ENCODE measurements at regions not wholly inside any gene's neighbourhood (a gene's known extent, or its start where the extent isn't known, plus 50 kb on each side); places are given as distances from the start of the nearest gene placed in this dataset.

DNA sequence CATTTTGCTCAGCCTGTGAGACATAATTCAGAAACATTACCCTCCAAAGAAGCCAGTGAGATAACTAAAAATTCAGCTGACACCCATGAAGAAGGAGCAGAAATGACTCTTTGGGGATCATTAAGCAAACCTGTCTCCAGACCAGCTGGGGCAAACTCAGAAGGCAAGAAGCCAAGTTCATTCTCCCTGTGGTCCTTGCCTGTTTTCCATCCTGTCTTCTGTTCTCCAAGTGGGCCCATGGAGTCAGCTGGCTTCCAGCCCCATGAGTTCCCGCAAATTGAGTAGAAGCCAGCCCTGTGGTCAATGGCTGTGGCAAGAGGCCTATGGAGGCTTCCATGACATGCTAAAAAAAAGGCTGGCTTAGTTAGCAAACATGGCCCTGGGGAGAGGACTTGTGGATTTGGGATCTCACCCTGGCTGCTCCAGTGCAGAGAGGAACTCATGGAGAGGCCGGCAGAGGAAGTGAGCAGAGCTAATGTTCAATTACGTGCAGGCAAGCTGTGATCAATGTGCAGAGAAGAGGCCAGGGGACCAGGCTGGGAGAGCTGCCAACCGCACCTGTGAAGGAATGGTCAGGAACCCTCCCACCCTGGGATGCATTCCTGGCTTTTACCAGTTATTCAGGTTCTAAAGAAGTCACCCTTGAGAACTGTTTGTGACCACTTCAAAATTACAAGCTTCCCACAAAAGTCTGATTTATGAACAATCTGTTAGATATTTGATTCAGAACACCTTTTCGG is 229.1 kb downstream of the TSHZ3 start:
- no peak for DNase-seq

DNA sequence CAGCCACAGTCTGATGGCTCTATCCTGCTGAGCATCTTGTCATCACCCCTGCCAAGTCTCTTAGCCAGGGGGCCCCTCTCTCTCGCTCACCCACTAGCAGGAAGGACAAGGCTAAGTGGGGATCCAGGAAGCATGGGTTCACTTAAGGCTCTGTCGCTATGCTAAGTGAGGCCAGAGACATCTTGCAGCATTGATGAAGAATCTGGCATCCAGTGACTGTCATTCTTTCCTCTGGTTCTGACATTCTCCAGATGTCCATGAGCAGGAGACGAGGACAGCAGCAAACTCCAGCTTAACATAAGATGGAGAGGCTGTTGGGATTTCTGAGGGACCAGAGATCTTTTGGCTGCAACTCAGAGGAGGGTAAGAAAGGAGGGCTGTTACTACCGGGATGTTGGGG is 230.2 kb downstream of the TSHZ3 start:
- no peak for DNase-seq

DNA sequence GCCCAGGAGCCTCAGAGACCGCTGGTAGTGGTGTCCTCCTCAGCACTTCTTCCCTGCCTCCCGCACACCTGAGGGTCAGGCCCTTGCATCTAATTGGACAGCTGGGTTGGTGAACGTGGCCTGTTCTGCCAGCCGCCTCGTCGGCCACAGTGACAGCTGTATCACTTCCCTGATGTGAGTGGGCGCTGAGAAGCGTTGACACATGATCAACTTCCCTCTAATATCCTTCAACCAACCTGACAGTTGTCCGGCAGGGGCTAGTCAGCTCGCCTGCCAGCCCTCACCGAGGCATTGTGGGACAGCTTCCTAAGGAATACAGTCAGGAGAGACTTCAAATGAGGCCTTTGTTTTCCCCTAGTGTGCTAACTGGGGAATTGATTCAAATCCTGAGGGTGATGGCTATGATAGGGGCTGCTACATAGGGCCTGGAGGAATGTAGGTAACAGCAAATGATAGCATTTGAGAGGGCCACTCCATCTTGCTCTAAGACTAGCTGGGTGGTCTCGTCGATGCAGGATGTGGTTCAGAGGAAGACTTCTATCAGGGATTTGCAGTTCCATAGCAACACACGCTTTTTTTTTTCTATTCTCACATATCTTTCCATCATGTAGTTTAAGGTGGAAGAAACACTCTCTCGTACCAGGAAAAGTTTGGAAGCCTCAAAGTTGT is 230.8 kb downstream of the TSHZ3 start:
- DNase-seq: no peak

DNA sequence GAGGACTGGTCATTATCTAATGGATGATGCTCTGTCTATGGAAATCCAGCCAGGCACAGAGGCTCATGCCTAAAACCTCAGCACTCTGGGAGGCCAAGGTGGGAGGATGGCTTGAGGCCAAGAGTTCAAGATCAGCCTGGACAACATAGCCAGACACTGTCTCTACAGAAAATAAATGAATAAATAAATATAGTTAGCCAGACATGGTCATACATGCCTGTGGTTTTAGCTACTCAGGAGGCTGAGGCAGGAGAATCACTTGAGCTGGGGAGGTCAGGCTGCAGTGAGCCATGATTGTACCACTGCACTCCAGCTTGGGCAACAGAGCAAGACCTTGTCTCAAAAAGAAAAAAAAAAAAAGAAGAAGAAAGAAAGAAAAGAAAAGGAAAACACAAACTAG is 234.7 kb downstream of the TSHZ3 start:
- no peak for DNase-seq

DNA sequence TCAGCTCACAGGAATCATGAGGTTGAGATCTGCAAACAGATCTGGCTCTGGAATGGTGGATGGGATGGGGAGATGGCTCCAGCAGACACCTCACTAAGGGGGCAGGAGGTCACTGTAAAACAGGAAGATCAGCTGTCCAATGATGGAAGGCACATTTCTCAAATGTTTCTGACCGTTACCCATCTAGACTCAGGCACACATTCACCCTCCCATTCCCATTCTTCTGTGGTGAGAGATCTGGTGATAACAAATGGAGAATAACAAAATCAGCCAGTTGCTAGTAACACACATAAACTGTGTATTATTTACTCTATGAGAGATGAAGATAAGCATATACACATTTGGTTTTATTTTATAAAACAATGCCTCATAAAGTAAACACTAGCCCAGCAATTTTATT is 235.9 kb downstream of the TSHZ3 start:
- no peak for DNase-seq

DNA sequence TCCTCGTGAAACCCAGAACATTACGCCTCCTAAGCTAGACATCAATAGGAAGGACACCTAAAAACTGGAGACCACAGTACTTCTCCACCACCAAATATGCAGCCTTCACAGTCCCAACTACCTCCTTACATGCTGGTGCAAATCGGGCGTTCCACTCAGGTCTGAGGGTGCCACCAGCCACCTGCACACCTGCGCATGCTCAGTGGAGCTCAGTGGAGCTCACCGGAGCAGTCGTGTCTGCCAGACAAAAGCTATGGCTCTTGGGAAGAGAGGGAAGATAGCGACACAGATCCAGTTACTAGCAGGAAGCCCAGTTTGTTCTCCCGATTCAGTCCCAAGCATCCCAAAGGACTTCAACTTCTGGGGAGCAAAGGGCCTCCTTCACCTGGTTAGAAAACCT is 237.1 kb downstream of the TSHZ3 start:
- DNase-seq: no peak

DNA sequence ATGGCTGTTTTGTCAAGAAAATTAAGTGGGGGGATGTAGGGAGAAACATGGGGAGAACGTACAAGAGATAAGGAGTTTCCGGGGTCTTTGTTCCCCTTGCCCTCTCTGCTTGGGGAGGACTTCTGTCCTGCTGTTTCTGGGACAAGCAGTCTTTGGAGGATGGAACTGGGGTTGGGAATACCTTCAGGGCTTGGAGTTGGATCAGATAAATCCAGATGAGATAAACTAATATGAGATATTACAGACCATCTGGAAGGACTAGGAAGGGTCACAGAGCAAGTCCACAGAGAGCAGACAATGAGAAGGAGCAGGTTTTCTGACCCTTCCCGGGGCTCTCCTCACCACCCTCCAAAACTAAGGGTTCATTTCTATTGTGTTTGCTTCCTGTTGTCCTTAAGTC is 237.5 kb downstream of the TSHZ3 start:
- DNase-seq: no peak

DNA sequence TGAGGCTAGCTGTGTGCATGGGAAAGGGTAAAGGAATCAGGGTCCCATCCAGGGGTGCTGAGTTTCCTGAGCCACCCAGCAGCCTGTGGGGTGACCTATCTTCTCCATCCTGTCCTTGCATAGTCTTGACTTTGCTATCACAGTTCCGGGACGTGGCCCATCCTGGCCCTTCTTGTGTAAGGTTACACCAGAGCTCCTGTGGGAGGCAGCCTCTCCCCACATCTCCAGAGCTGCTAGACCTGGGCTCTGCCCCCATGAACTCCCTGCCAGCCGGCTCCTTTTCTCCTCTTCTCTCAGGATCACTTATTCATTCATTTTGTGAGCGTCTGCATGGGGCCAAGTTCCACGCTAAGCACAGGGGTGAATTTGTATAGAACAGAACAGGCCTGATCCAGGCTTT is 238.9 kb downstream of the TSHZ3 start:
- DNase-seq: peak; percentile 7

DNA sequence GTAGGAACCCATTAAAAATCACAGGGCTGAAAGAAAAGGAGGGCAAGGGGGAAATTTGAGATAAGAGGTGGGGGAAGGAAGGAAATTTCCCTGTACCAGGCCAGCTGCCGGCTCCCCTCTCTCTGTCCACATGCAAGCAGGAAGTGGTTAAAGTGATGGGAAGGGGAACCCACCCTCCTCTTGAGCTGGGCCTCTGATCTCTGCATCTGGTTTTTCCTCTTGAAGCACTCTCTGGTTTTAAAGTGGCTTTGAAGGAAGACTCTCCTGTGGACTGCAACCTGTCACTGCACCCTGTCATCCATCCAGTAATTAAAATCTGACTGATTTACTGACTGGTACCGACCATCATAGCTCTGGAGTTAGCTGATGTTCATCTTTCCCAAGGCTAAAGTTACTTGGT is 239.6 kb downstream of the TSHZ3 start:
- no peak for DNase-seq

DNA sequence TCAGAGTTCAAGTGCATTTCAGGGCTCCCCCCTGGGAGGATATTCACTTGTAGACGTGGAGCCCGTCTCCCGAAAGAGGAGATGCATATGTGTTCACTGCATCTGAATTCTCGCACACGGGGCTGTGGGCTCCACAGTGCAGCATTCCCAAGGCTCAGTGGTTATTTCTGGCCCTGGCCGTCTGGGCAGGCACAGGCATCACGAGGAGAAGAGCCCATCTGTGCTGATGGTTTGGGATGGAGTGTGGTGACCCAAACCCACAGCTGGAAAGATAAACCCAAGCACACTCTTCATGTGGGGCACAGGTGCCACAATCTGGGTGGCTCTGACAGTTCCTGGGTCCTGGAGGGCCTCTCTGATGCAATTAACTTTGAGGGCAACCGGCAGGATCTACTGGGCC is 242.1 kb downstream of the TSHZ3 start:
- DNase-seq: no peak

DNA sequence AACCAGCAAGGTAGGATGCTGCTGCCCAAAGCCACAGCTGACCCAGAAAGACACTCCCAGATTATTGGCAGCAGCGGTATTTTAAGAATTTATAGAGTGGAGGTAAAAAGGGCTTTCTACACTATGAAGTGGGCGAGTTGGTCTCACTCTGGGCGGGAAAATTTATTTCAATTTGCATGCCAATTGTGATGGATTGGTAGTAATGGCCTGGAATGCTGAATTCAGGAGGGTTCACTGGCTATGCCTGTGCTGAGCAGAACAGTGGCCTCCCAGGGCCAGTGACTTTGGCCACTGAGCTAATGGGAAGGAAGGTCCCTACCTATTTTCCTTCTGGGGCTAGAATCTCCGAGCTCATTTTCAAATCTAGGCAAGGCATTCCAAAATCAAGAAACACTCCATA is 243.5 kb downstream of the TSHZ3 start:
- DNase-seq: no peak

DNA sequence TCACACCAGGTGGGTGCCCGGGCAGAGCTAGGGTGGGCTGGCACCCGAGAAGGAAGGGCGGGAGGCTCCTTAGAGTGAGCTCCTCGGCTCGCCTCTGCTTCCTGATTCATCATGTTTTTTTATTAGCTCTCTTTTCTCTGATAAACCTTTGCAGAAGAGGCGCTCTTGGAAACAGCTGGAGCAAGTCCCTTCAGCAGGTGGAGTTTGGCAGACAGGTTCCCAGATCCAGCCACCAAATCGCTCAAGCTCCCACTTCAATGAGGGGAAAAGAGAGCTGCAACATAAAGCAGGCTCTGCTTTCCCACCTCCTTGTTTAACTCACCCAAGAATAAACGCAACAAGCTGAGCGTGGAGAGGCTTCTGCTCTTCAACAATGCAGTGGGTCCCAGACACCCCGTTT is 244.8 kb downstream of the TSHZ3 start:
- no peak for DNase-seq

DNA sequence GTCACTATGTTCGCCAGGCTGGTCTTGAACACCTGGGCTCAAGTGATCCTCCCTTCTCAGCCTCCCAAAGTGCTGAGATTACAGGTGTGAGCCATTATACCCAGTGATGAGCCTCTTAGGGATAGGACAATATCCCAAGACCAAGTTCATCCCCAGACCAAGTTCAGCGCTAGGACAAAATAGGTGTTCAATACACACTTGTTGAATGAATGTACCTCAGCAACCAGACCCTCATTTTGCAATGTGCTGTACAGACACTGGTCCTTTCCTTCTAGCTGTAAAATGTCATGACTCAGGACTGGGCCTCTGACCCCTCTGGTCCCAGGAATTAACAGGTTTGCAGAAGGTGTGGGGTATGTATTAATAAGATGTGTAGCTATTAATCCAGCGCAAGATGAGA is 246.0 kb downstream of the TSHZ3 start:
- DNase-seq: no peak

DNA sequence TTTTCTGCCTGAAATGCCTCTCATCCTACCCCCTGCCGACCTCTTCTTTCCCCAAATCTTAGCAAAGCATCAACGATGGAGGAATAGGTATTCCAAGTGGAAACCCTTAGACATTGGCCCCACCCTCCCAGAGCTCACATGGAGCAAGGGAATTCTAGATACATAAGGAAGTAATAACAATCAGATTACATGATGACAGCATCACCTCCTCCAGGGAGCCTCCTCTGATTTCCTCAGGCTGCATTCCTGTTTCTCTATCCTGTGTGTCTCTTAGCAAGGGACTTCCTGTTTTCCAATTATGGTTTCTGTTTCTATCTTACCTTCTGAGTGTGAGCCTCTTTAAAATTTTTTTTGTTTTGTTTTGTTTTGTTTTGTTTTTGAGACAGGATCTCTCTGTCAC is 246.6 kb downstream of the TSHZ3 start:
- DNase-seq: no peak

DNA sequence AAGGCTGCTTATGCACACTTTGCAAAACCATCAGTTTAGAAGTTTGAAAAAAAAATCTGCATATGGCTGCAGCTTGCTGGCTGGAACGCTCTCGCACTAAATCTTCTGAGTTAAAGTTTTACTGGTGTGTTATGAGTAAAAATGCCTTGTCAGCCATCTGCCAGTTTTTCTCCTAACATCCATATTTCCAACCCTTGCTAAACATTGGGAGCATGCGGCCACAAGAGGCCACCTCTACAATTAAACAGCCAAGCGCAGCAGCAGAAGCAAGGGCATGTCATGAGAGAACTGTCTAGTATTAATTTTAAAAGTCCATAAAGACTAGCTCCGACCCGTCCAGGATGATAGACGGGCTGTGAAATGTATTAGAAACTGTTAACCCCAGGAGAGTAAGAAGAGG is 248.3 kb downstream of the TSHZ3 start:
- no peak for DNase-seq

DNA sequence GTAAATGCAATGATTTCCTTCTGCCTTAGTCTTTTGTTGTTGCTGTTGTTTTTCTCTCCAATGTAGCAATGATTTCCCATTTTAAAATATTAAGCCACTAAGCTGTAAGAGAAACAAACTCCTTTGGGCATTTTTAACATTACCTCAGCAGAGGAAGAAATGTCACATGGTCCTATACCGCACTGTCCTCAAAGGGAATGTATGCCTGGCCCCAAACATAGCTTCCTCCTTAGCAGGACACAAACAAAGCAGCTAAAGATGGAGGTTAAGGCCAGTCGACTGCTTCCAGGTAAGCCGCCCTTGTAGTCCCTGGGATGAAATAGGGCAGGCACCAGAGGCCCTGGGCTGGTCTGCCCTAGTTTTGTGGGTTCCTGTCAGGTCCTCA is 249.0 kb downstream of the TSHZ3 start:
- DNase-seq: no peak

DNA sequence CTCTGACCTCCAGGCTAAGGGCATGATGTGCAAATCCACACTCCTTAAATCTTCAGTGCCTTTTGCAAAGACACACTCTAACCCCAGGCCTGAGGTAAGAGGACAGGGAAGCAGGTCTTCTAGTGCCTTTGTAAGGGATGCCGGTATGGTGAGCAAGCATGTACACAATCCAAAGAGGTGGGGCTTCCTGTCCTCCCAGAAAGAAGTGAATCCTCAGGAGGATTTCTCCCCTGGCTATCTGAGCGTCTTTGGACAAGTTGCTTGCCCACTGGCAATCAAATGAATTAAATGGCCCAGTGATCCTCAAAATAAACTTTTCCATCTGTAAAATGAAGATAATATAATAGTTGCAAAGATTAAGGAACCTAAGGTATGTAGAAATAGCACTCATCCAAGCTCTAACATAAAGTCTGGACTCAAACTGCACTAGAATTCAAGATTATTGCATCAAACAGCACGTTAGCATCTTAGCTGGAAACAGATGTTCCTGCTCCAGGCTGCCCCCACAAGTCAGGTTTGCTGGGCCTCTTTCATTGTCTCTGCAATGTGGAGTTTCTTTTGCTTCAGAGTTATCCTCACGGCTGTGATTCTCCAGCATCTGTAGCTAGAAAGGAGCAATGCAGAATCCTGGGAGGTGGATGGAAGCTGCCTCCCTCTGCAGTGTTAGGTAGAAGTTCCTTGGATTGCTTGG is 249.6 kb downstream of the TSHZ3 start:
- peak; percentile 5 for DNase-seq

DNA sequence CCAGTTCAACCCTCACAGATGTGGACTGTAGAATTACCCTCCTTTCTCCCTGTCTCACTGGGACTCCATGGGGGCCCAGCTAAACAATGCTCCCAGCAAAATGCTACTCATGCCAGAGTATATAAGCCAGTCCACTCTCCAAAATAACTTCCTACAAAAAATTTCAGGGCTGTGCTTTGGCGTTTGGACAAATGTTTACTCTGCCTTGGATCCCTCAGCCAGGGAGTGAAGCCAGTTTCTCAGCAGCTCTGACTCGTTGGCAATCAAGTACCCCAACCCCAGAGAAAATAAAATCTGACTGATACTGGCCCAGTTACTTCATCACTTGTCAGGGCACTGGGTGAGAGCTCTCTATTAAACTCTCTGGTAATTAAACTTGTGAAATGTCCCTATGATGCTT is 250.4 kb downstream of the TSHZ3 start:
- DNase-seq: no peak

DNA sequence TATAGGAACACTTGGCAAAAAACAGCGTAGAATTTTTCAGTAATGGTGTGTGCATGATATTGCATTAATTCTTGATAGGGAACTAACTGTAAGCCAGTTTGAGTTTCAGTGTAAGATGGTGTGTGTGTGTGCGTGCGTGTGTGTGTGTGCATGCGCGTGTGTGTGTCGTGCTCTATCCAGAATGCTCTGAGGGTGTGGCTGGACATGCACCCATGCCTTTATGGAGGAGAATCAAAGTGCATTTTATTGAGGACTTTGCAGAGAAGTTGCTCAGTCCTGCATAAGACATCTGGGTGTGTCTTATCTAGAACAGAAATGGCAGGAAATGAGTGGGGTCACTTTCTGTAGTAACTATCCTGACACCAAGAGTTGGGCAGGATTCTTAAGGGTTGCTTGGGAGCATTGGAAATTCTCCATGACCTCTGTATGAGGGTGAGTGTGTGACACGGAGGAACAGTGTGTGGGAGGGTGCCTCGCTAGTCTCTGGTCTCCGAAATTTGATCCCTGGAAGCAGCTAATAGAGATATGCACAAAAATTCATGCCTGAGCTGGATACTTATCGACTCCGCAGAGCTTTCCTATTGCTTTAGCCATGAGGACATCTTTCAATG is 252.2 kb downstream of the TSHZ3 start:
- DNase-seq: no peak

DNA sequence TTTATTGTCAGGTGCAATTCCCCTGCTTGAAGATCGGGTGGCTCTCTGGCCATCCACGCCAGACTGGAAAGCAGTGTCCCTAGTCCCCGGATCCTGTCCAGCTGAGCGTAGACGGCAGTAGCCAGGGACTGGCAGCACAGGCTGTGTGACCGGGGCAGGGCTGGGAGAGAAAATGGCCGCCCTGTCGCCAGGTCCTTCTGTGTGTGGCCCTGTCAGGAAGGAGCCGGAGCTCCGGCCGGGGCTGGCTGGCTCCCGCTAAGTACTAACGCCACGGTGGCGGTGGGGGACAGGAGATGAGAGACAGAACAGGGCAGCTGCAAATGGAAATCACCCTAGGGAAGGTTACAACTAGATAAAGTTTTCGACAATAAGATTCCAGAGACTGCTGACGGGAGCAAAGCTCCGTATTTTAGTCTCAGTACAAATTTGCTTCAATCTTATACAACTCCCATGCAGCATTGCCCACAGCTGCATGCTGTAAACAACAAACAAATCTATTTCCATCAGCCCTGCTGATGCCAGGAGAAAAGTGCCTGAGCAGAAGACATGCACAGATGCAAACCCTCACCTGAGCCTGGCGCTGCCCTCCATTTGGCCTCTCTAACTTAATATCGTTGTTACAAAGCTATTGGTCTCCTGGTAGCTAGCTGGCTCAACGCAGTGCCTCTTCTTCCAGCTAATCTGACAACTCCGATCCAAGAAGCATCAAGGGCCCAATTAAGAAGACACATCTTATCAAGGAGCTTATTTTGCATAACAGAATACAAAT is 253.0 kb downstream of the TSHZ3 start:
- DNase-seq: no peak

DNA sequence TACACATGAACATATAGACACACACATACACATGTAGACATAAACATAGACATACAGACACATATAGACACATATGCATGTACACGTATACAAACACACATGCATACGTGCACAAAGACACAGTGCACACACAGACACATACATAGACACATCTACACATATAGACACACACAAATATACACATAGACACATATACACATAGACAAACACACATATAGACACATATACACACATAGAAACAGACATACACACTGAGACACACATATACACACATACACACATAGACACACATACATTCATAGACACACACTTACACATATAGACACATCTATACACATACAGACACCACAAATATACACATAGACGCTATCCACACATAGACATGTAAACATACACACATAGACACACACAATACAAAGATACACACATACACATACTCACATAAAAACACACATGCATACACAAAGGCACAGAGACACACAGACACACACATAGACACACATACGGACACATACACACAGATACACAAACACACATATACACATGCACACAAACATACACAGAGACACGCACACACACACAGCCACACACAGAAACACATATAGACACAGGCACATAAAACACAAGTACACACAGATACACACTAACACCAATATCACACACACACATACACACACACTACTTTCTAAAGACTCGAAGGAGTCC is 254.0 kb downstream of the TSHZ3 start:
- DNase-seq: no peak

DNA sequence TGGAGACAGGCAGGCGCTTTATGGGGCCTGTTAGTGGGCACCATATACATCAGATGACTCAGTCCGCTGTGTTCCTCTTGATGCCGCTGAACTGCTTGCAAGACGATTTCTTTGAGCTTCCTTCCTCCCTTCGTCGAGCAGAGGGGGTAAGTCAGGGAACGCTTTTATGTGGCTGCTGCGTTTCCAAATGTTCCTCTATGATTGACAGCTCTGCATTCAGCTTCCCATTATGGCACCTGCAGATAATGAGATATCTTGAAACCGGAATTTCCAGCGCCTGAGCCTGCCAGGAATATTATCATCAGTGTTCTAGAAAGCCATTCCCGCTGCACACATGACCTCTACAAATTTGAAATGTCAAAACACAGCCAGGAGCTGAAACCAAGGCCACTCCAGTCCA is 257.0 kb downstream of the TSHZ3 start:
- no peak for DNase-seq

DNA sequence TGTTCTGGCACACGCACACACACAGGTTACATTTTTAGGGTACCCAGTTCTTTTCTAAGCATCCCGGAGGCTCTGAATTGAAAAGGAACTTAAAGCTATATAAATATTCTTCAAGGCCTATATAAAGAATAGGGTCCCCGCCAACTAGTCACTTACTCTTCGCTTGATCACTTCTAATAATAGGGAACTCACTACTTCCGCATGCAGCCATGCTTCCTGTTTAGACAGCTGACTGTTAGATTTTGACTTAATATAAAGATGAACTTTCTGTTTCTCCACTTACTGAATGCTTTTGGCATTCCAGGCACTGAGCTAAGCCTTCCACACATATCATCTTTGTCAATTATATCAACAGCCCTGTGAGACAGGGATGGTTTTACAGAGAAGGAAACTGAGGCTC is 259.6 kb downstream of the TSHZ3 start:
- DNase-seq: no peak
